ENCODE measurements at regions not wholly inside any gene's neighbourhood (a gene's known extent, or its start where the extent isn't known, plus 50 kb on each side); places are given as distances from the start of the nearest gene placed in this dataset.

DNA sequence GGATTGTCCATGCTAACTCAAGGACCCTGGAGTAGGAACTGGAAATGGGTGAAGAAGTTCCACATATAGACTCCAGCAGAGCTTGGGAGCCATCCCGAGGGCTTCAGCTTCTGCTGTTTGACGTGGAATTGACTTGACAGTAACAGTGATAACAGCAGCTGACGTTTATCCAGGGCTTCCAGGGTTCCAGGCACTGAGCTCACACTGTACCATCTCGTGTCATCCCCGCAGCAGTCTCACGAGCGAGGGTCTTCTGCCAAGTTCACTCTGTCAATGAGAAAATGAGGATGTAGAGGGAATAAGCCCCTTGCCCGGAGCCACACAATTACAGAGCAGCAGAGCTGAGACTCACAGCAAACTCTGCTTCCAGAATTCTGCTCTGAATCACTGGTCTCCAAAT lies 447.7 kb downstream of the SIPA1L2 start:
- BruUV-seq (replicated peaks) = no TSS peak
- H3K36me3 ChIP-seq (ENCODE audit: control insufficient read depth, insufficient read depth, low read length) = no peaks in the 10 kb centered on the region
- intact Hi-C loops (cut with micrococcal nuclease; ENCODE audit: unreplicated experiment) = no loop called here
- no peak overlapping the region for H3K27ac ChIP-seq (ENCODE audit: low read length)
- H3K27me3 ChIP-seq (ENCODE audit: control insufficient read depth, insufficient read depth, low read length) = no peaks in the 10 kb centered on the region; the same call in 1 of the 2 replicates
- in situ Hi-C loops (cut with HindIII; ENCODE audit: low pct_unique_long_range_greater_than_20kb, low sequenced_read_pairs) = no loop called here
- no peaks in the 10 kb centered on the region for H3K9me3 ChIP-seq (ENCODE audit: control insufficient read depth, insufficient read depth, low read depth, low read length)
- no peak for TF ChIP-seq SIN3A (IDR thresholded peaks at IDR 0.05; ENCODE audit: borderline replicate concordance, insufficient read depth, low read depth, low read length)
- no peak for TF ChIP-seq TCF7L2 (IDR thresholded peaks at IDR 0.05; ENCODE audit: low read depth, low read length)
- no peak for TF ChIP-seq REST (IDR thresholded peaks at IDR 0.05; ENCODE audit: insufficient read depth in 1 of 2, low read depth in 2 of 2, low read length in 1 of 2)
- no peak overlapping the region for H3K4me3 ChIP-seq (ENCODE audit: low read depth in 2 of 2, low read length in 2 of 2)
- CTCF ChIA-PET = no interaction called here
- DNase-seq (ENCODE audit: low read depth, low spot score) (no peak), ATAC-seq (no peak)
- POLR2A ChIA-PET = no interaction called here
- H3K4me1 ChIP-seq (ENCODE audit: control insufficient read depth, insufficient read depth, low read length) = no peaks in the 10 kb centered on the region

GRCh38 chr1:232180779-232181136 lies 449.2 kb downstream of the SIPA1L2 start:
- Histone ChIP-seq H3K4me3 (ENCODE audit: low read depth in 2 of 2, low read length in 2 of 2) (no peak overlapping the region), H3K36me3 (ENCODE audit: control insufficient read depth, insufficient read depth, low read length) (no peaks in the 10 kb centered on the region), H3K27ac (ENCODE audit: low read length) (no peak overlapping the region), H3K27me3 (ENCODE audit: control insufficient read depth, insufficient read depth, low read length) (no peaks in the 10 kb centered on the region; the same call in 1 of the 2 replicates), H3K4me1 (ENCODE audit: control insufficient read depth, insufficient read depth, low read length) (no peaks in the 10 kb centered on the region), H3K9me3 (ENCODE audit: control insufficient read depth, insufficient read depth, low read depth, low read length) (no peaks in the 10 kb centered on the region)
- intact Hi-C loops (cut with micrococcal nuclease; ENCODE audit: unreplicated experiment) (no loop called here), in situ Hi-C loops (cut with HindIII; ENCODE audit: low pct_unique_long_range_greater_than_20kb, low sequenced_read_pairs) (no loop called here)
- DNase-seq (ENCODE audit: low read depth, low spot score) (no peak), ATAC-seq (no peak)
- TF ChIP-seq REST (IDR thresholded peaks at IDR 0.05; ENCODE audit: insufficient read depth in 1 of 2, low read depth in 2 of 2, low read length in 1 of 2) = no peak
- no peak for TF ChIP-seq POLR2AphosphoS5 (IDR thresholded peaks at IDR 0.05; ENCODE audit: low read depth, low read length)
- no peak for TF ChIP-seq TCF7L2 (IDR thresholded peaks at IDR 0.05; ENCODE audit: low read depth, low read length)
- no peak for TF ChIP-seq SIN3A (IDR thresholded peaks at IDR 0.05; ENCODE audit: borderline replicate concordance, insufficient read depth, low read depth, low read length)
- TF ChIP-seq CTCF (IDR thresholded peaks at IDR 0.05) = no peak
- ChIA-PET CTCF (no interaction called here), POLR2A (no interaction called here)
- no TSS peak for BruUV-seq (replicated peaks)
